Activated naive CD4-positive, alpha-beta T cell treated with anti-CD3 and anti-CD28 coated beads, Interleukin-2, amount 50 U/mL, for 24 hours (primary cell): ENCODE measurements at regions not wholly inside any gene's neighbourhood (a gene's known extent, or its start where the extent isn't known, plus 50 kb on each side); places are given as distances from the start of the nearest gene placed in this dataset.
"Not testable (repeated sequence)": the region's sequence is repeated elsewhere in the genome, so short reads cannot be mapped to it uniquely, and the experiment has no call there.

Source experiments
- H3K27ac Mint-ChIP-seq: one replicate; pipeline ENCODE4 v1.8.0; 2021; ENCODE audit warnings: mild to moderate bottlenecking, mixed read lengths
- H3K27me3 Mint-ChIP-seq: one replicate; pipeline ENCODE4 v1.8.0; 2021; ENCODE audit warnings: mixed read lengths
- H3K36me3 Mint-ChIP-seq: one replicate; pipeline ENCODE4 v1.8.0; 2021; ENCODE audit warnings: mixed read lengths
- H3K4me1 Mint-ChIP-seq: one replicate; pipeline ENCODE4 v1.8.0; 2021; ENCODE audit warnings: mixed read lengths
- H3K4me3 Mint-ChIP-seq: one replicate; pipeline ENCODE4 v1.8.0; 2021; ENCODE audit warnings: mild to moderate bottlenecking, mixed read lengths
- H3K9me3 Mint-ChIP-seq: one replicate; pipeline ENCODE4 v1.8.0; 2021; ENCODE audit warnings: mixed read lengths

- Mint-ChIP-seq H3K27ac (no peak overlapping the region), H3K4me3 (no peak overlapping the region), H3K36me3 (no peaks in the 10 kb centered on the region), H3K9me3 (peaks cover 4% of the 10 kb centered on the region), H3K4me1 (no peaks in the 10 kb centered on the region), H3K27me3 (peaks cover 8% of the 10 kb centered on the region)
Observed at GRCh38 chr7:98707076-98707475, 90.0 kb downstream of the NPTX2 start.

DNA sequence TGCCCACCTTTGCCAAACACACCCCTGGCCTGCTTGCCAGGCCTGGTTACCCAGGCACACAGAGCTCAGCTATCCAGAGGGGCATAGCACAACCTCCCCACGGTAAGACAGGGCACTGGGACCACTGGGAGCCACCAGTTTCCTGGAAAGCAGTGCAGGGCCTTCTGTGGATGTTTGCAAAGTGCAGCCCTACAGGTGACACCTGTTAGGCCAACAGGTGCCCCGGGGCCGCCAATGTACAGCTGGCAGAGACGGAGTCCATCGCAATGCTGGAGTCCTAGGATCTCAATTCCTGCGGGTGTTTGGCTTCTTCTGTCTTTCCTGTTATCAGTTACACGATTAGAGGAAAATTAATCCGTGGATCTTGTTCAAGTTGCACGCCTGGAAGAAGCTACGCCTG is 94.9 kb downstream of the NPTX2 start:
- peaks cover 4% of the 10 kb centered on the region for H3K9me3 Mint-ChIP-seq
- H3K4me1 Mint-ChIP-seq = no peaks in the 10 kb centered on the region
- H3K4me3 Mint-ChIP-seq = no peak overlapping the region
- H3K27ac Mint-ChIP-seq = no peak overlapping the region
- peaks cover 6% of the 10 kb centered on the region for H3K27me3 Mint-ChIP-seq
- no peaks in the 10 kb centered on the region for H3K36me3 Mint-ChIP-seq

GRCh38 chr7:98713165-98713810 is 96.2 kb downstream of the NPTX2 start:
- Mint-ChIP-seq H3K4me1 (no peaks in the 10 kb centered on the region), H3K27me3 (peaks cover 2% of the 10 kb centered on the region), H3K9me3 (no peaks in the 10 kb centered on the region), H3K27ac (no peak overlapping the region), H3K36me3 (no peaks in the 10 kb centered on the region), H3K4me3 (no peak overlapping the region)

- Mint-ChIP-seq H3K4me3 (no peak overlapping the region), H3K27me3 (peaks cover 5% of the 10 kb centered on the region), H3K36me3 (no peaks in the 10 kb centered on the region), H3K27ac (no peak overlapping the region), H3K9me3 (no peaks in the 10 kb centered on the region), H3K4me1 (no peaks in the 10 kb centered on the region)
Observed at GRCh38 chr7:98719396-98719795, 102.3 kb downstream of the NPTX2 start.

DNA sequence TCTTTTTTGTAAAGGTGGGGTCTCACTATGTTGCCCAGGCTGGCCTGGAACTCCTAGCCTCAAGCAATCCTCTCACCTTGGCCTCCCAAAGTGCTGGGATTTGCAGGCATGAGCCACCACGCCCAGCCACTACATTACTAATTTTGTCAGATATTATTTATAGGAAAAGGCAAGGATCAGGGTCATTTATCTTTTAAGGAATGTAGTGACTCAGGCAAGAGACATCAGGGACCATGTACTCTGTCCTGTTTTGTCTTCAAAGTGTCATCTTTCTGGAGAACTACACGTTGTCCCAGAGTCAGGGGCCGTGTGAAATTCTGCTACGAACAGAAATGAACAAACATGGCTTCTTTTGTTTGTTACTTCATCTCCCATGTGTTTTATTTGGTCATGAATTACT is 105.3 kb downstream of the NPTX2 start:
- Mint-ChIP-seq H3K27me3 (peaks cover 3% of the 10 kb centered on the region), H3K4me1 (no peaks in the 10 kb centered on the region), H3K9me3 (no peaks in the 10 kb centered on the region), H3K36me3 (no peaks in the 10 kb centered on the region), H3K27ac (no peak overlapping the region), H3K4me3 (no peak overlapping the region)

- H3K9me3 Mint-ChIP-seq = no peaks in the 10 kb centered on the region
- no peak overlapping the region for H3K4me3 Mint-ChIP-seq
- H3K4me1 Mint-ChIP-seq = no peaks in the 10 kb centered on the region
- H3K27me3 Mint-ChIP-seq = peaks cover 3% of the 10 kb centered on the region
- no peaks in the 10 kb centered on the region for H3K36me3 Mint-ChIP-seq
- no peak overlapping the region for H3K27ac Mint-ChIP-seq
Observed at GRCh38 chr7:98724591-98724990, 107.5 kb downstream of the NPTX2 start.

GRCh38 chr7:98727146-98727709 is 110.1 kb downstream of the NPTX2 start:
- no peak overlapping the region for H3K27ac Mint-ChIP-seq
- H3K9me3 Mint-ChIP-seq = no peaks in the 10 kb centered on the region
- H3K36me3 Mint-ChIP-seq = no peaks in the 10 kb centered on the region
- no peaks in the 10 kb centered on the region for H3K27me3 Mint-ChIP-seq
- no peaks in the 10 kb centered on the region for H3K4me1 Mint-ChIP-seq
- H3K4me3 Mint-ChIP-seq = no peak overlapping the region

- Mint-ChIP-seq H3K9me3 (no peaks in the 10 kb centered on the region), H3K4me3 (no peak overlapping the region), H3K36me3 (peaks cover 2% of the 10 kb centered on the region), H3K4me1 (no peaks in the 10 kb centered on the region), H3K27me3 (no peaks in the 10 kb centered on the region), H3K27ac (no peak overlapping the region)
Observed at GRCh38 chr7:98728555-98728954, 111.5 kb downstream of the NPTX2 start.

DNA sequence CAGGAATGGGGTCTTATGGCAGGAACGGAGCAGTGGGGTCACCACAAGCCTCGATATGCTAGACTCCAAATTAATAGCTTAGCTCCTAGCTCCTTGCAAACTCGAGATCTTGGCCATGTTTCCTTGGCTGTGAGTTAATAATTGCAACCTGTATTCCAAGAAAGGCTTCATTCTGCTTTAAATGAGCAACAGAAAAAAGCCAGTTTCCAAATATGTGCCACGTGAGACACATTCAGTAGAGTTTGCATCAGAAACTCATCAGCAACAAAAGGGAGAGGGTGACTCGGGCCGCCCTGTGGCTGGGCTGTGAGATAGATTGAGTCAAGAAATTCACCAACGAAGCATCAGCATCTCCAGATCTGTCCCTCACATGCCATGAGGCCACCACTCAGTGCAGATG is 112.0 kb downstream of the NPTX2 start:
- Mint-ChIP-seq H3K9me3 (no peaks in the 10 kb centered on the region), H3K27ac (no peak overlapping the region), H3K4me3 (no peak overlapping the region), H3K36me3 (peaks cover 2% of the 10 kb centered on the region), H3K27me3 (no peaks in the 10 kb centered on the region), H3K4me1 (no peaks in the 10 kb centered on the region)

- no peak overlapping the region for H3K4me3 Mint-ChIP-seq
- no peaks in the 10 kb centered on the region for H3K27me3 Mint-ChIP-seq
- no peaks in the 10 kb centered on the region for H3K9me3 Mint-ChIP-seq
- H3K36me3 Mint-ChIP-seq = peaks cover 2% of the 10 kb centered on the region
- H3K27ac Mint-ChIP-seq = peak overlapping the region; percentile 39
- no peaks in the 10 kb centered on the region for H3K4me1 Mint-ChIP-seq
Observed at GRCh38 chr7:98730326-98730725, 113.2 kb downstream of the NPTX2 start.

GRCh38 chr7:98731651-98732050 is 114.6 kb downstream of the NPTX2 start:
- Mint-ChIP-seq H3K27me3 (no peaks in the 10 kb centered on the region), H3K4me3 (no peak overlapping the region), H3K36me3 (peaks cover 2% of the 10 kb centered on the region)

GRCh38 chr7:98733036-98733435 is 116.0 kb downstream of the NPTX2 start:
- no peaks in the 10 kb centered on the region for H3K27me3 Mint-ChIP-seq

More at GRCh38 chr7:98731651-98732050, 114.6 kb downstream of the NPTX2 start:
- Mint-ChIP-seq H3K4me1 (no peaks in the 10 kb centered on the region), H3K27ac (no peak overlapping the region), H3K9me3 (no peaks in the 10 kb centered on the region)

GRCh38 chr7:98735801-98736200 is 118.7 kb downstream of the NPTX2 start:
- Mint-ChIP-seq H3K4me1 (no peaks in the 10 kb centered on the region), H3K27ac (no peak overlapping the region), H3K36me3 (peaks cover 2% of the 10 kb centered on the region), H3K4me3 (no peak overlapping the region), H3K27me3 (no peaks in the 10 kb centered on the region), H3K9me3 (no peaks in the 10 kb centered on the region)

More at GRCh38 chr7:98733036-98733435, 116.0 kb downstream of the NPTX2 start:
- Mint-ChIP-seq H3K4me3 (no peak overlapping the region), H3K9me3 (no peaks in the 10 kb centered on the region), H3K4me1 (no peaks in the 10 kb centered on the region), H3K27ac (no peak overlapping the region), H3K36me3 (peaks cover 2% of the 10 kb centered on the region)

DNA sequence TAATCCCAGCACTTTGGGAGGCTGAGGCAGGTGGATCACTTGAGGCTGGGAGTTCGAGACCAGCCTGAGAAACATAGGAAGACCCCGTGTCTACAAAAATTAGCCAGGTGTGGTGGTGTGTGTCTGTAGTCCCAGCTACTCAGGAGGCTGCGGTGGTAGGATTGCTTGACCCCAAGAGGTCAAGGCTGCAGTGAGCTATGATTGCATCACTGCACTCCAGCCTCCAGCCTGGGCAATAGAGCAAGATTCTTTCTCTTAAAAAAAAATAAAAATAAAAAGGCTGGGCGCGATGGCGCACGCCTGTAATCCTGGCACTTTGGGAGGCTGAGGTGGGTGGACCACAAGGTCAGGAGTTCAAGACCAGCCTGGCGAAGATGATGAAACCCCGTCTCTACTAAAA is 119.4 kb downstream of the NPTX2 start:
- H3K27me3 Mint-ChIP-seq, H3K4me1 Mint-ChIP-seq, H3K36me3 Mint-ChIP-seq, H3K4me3 Mint-ChIP-seq, H3K27ac Mint-ChIP-seq, H3K9me3 Mint-ChIP-seq: not testable (repeated sequence)

GRCh38 chr7:98737176-98737575 is 120.1 kb downstream of the NPTX2 start:
- no peak overlapping the region for H3K4me3 Mint-ChIP-seq
- H3K36me3 Mint-ChIP-seq = peaks cover 2% of the 10 kb centered on the region
- no peaks in the 10 kb centered on the region for H3K9me3 Mint-ChIP-seq
- H3K4me1 Mint-ChIP-seq = no peaks in the 10 kb centered on the region
- no peak overlapping the region for H3K27ac Mint-ChIP-seq
- H3K27me3 Mint-ChIP-seq = no peaks in the 10 kb centered on the region

- no peak overlapping the region for H3K4me3 Mint-ChIP-seq
- H3K4me1 Mint-ChIP-seq = no peaks in the 10 kb centered on the region
- no peak overlapping the region for H3K27ac Mint-ChIP-seq
- H3K27me3 Mint-ChIP-seq = no peaks in the 10 kb centered on the region
- no peaks in the 10 kb centered on the region for H3K36me3 Mint-ChIP-seq
- no peaks in the 10 kb centered on the region for H3K9me3 Mint-ChIP-seq
Observed at GRCh38 chr7:98740643-98741042, 123.6 kb downstream of the NPTX2 start.
